ENCODE measurements at regions not wholly inside any gene's neighbourhood (a gene's known extent, or its start where the extent isn't known, plus 50 kb on each side); places are given as distances from the start of the nearest gene placed in this dataset.

- no peak for TF ChIP-seq CTCF (IDR thresholded peaks at IDR 0.05; ENCODE audit: control insufficient read depth, insufficient read depth, low read depth, low read length, missing control alignments)
- no peak overlapping the region for H3K4me3 ChIP-seq (ENCODE audit: control insufficient read depth, low read depth, low read length)
- DNase-seq (ENCODE audit: low read depth): no peak
Measured at GRCh38 chr15:97473627-97474026, 486.9 kb upstream of the ARRDC4 start.

- DNase-seq (ENCODE audit: low read depth): no peak
- H3K4me3 ChIP-seq (ENCODE audit: control insufficient read depth, low read depth, low read length): no peak overlapping the region
- TF ChIP-seq CTCF (IDR thresholded peaks at IDR 0.05; ENCODE audit: control insufficient read depth, insufficient read depth, low read depth, low read length, missing control alignments): no peak
Measured at GRCh38 chr15:97479957-97480356, 480.5 kb upstream of the ARRDC4 start.

GRCh38 chr15:97482521-97482920 is 478.0 kb upstream of the ARRDC4 start:
- H3K4me3 ChIP-seq (ENCODE audit: control insufficient read depth, low read depth, low read length): no peak overlapping the region
- DNase-seq (ENCODE audit: low read depth): no peak
- no peak for TF ChIP-seq CTCF (IDR thresholded peaks at IDR 0.05; ENCODE audit: control insufficient read depth, insufficient read depth, low read depth, low read length, missing control alignments)

- no peak for DNase-seq (ENCODE audit: low read depth)
- H3K4me3 ChIP-seq (ENCODE audit: control insufficient read depth, low read depth, low read length): no peak overlapping the region
- no peak for TF ChIP-seq CTCF (IDR thresholded peaks at IDR 0.05; ENCODE audit: control insufficient read depth, insufficient read depth, low read depth, low read length, missing control alignments)
Measured at GRCh38 chr15:97483232-97483631, 477.3 kb upstream of the ARRDC4 start.

- H3K4me3 ChIP-seq (ENCODE audit: control insufficient read depth, low read depth, low read length): no peak overlapping the region
- DNase-seq (ENCODE audit: low read depth): no peak
- TF ChIP-seq CTCF (IDR thresholded peaks at IDR 0.05; ENCODE audit: control insufficient read depth, insufficient read depth, low read depth, low read length, missing control alignments): no peak
Measured at GRCh38 chr15:97490429-97490828, 470.1 kb upstream of the ARRDC4 start.

- TF ChIP-seq CTCF (IDR thresholded peaks at IDR 0.05; ENCODE audit: control insufficient read depth, insufficient read depth, low read depth, low read length, missing control alignments): no peak
- no peak for DNase-seq (ENCODE audit: low read depth)
- no peak overlapping the region for H3K4me3 ChIP-seq (ENCODE audit: control insufficient read depth, low read depth, low read length)
Measured at GRCh38 chr15:97501291-97501690, 459.2 kb upstream of the ARRDC4 start.

- TF ChIP-seq CTCF (IDR thresholded peaks at IDR 0.05; ENCODE audit: control insufficient read depth, insufficient read depth, low read depth, low read length, missing control alignments): no peak
- DNase-seq (ENCODE audit: low read depth): no peak
Measured at GRCh38 chr15:97502038-97502437, 458.5 kb upstream of the ARRDC4 start.

More at GRCh38 chr15:97502038-97502437, 458.5 kb upstream of the ARRDC4 start:
- no peak overlapping the region for H3K4me3 ChIP-seq (ENCODE audit: control insufficient read depth, low read depth, low read length)

All from AG09309 (cell line).